A673 (cell line): ENCODE measurements at regions not wholly inside any gene's neighbourhood (a gene's known extent, or its start where the extent isn't known, plus 50 kb on each side); places are given as distances from the start of the nearest gene placed in this dataset.
"Not testable (repeated sequence)": the region's sequence is repeated elsewhere in the genome, so short reads cannot be mapped to it uniquely, and the experiment has no call there.

Source experiments
- BruUV-seq: library from RNA; stranded (reverse); fragments of 400-500 nt; replicated peaks from 2 replicates; lab custom pipeline; 2021; lab: Mats Ljungman, UMichigan
- CTCF ChIA-PET: fragments of 300-600 bp; sonication (Branson Sonifier 250); formaldehyde crosslinking; loops from one replicate; lab custom pipeline; 2022; ENCODE audit warnings: antibody characterized with exemption; lab: Charles Lee
- POLR2A ChIA-PET: fragments of 300-600 bp; sonication (Branson Sonifier 250); formaldehyde crosslinking; loops from one replicate; lab custom pipeline; 2022; ENCODE audit warnings: antibody characterized with exemption; ENCODE audit not compliant: low non-redundant PET; lab: Charles Lee
- DNase-seq: peaks from one replicate; pipeline ENCODE4 v3.0.0-alpha.2; 2015; ENCODE audit warnings: low spot score
- H3K27ac ChIP-seq: fragments of 200-600 bp; sonication (generic); 2 replicates; pipeline ENCODE4 v1.5.1; 2016; ENCODE audit warnings: mixed run types, low read depth, mild to moderate bottlenecking, mixed read lengths, antibody characterized with exemption, low read length; ENCODE audit not compliant: poor library complexity, severe bottlenecking
- H3K27me3 ChIP-seq: fragments of 200-600 bp; sonication (generic); replicated peaks from 2 replicates; pipeline ENCODE4 v1.6.1; 2017; ENCODE audit warnings: mixed run types, low read depth, mild to moderate bottlenecking, mixed read lengths, antibody characterized with exemption, low read length; ENCODE audit not compliant: insufficient read depth, poor library complexity
- H3K36me3 ChIP-seq: fragments of 200-600 bp; sonication (generic); 2 replicates; pipeline ENCODE4 v1.6.1; 2016; ENCODE audit warnings: mixed run types, mild to moderate bottlenecking, mixed read lengths, antibody characterized with exemption, low read length; ENCODE audit not compliant: insufficient read depth, poor library complexity, severe bottlenecking
- H3K4me1 ChIP-seq: fragments of 200-600 bp; sonication (generic); 2 replicates; pipeline ENCODE4 v1.6.1; 2017; ENCODE audit warnings: mixed run types, mild to moderate bottlenecking, mixed read lengths, antibody characterized with exemption, low read length; ENCODE audit not compliant: insufficient read depth, poor library complexity, severe bottlenecking
- H3K4me3 ChIP-seq: fragments of 200-600 bp; sonication (generic); 2 replicates; pipeline ENCODE4 v1.5.1; 2016; ENCODE audit warnings: low read depth, mixed run types, mild to moderate bottlenecking, mixed read lengths, low read length; ENCODE audit not compliant: poor library complexity, severe bottlenecking
- H3K9me3 ChIP-seq: fragments of 200-600 bp; sonication (generic); 2 replicates; pipeline ENCODE4 v1.6.1; 2016; ENCODE audit warnings: mixed run types, low read depth, mild to moderate bottlenecking, mixed read lengths, antibody characterized with exemption, low read length; ENCODE audit not compliant: poor library complexity, severe bottlenecking
- CTCF ChIP-seq: fragments of 300-800, 200-600 bp; sonication (generic); conservative IDR thresholded peaks from 2 replicates; pipeline ENCODE4 v1.5.1; 2017; ENCODE audit warnings: low read depth, mild to moderate bottlenecking, antibody characterized with exemption, low read length, moderate library complexity, mixed read lengths
- EZH2 ChIP-seq: fragments of 200-600 bp; sonication (generic); IDR thresholded peaks from 2 replicates; pipeline ENCODE4 v1.6.1; 2017; ENCODE audit warnings: borderline replicate concordance, low read depth, mild to moderate bottlenecking, mixed read lengths, antibody characterized with exemption, low read length; ENCODE audit not compliant: poor library complexity, severe bottlenecking
- intact Hi-C: fragments of 100-400 bp; cut with micrococcal nuclease; formaldehyde crosslinking; loops from one replicate; pipeline ENCODE4 v1.10.0; 2022; ENCODE audit not compliant: unreplicated experiment

- Histone ChIP-seq H3K27me3 (no peaks in the 10 kb centered on the region), H3K36me3 (no peaks in the 10 kb centered on the region), H3K9me3 (no peaks in the 10 kb centered on the region), H3K4me1 (no peaks in the 10 kb centered on the region), H3K4me3 (no peak overlapping the region), H3K27ac (no peak overlapping the region)
- intact Hi-C loops = no loop called here
- no peak for TF ChIP-seq EZH2
- no peak for TF ChIP-seq CTCF
- no TSS peak for BruUV-seq
- CTCF ChIA-PET = no interaction called here
- POLR2A ChIA-PET = no interaction called here
- peak; percentile 17 for DNase-seq
Observed at GRCh38 chr12:111261911-111262676, 106.8 kb downstream of the PHETA1 start.

GRCh38 chr12:111260732-111261131 lies 108.2 kb downstream of the PHETA1 start:
- no peaks in the 10 kb centered on the region for H3K27me3 ChIP-seq

GRCh38 chr12:111259231-111259630 lies 109.7 kb downstream of the PHETA1 start:
- Histone ChIP-seq H3K4me1 (no peaks in the 10 kb centered on the region), H3K9me3 (no peaks in the 10 kb centered on the region), H3K27me3 (no peaks in the 10 kb centered on the region), H3K4me3 (no peak overlapping the region), H3K27ac (no peak overlapping the region), H3K36me3 (no peaks in the 10 kb centered on the region)
- DNase-seq = no peak
- ChIA-PET CTCF (no interaction called here), POLR2A (no interaction called here)
- intact Hi-C loops = no loop called here
- TF ChIP-seq CTCF = no peak
- no peak for TF ChIP-seq EZH2
- no TSS peak for BruUV-seq

More at GRCh38 chr12:111260732-111261131, 108.2 kb downstream of the PHETA1 start:
- CTCF ChIA-PET = no interaction called here
- TF ChIP-seq CTCF (no peak), EZH2 (no peak)
- Histone ChIP-seq H3K36me3 (no peaks in the 10 kb centered on the region), H3K27ac (no peak overlapping the region), H3K4me3 (no peak overlapping the region), H3K4me1 (no peaks in the 10 kb centered on the region), H3K9me3 (no peaks in the 10 kb centered on the region)
- intact Hi-C loops = no loop called here
- no TSS peak for BruUV-seq
- POLR2A ChIA-PET = no interaction called here
- DNase-seq = no peak

- BruUV-seq, POLR2A ChIA-PET, CTCF ChIA-PET, H3K36me3 ChIP-seq, H3K4me1 ChIP-seq, DNase-seq, H3K4me3 ChIP-seq, intact Hi-C loops, H3K27me3 ChIP-seq, H3K9me3 ChIP-seq, H3K27ac ChIP-seq: not testable (repeated sequence)
Observed at GRCh38 chr12:111258081-111258480, 110.8 kb downstream of the PHETA1 start.
